ENCODE measurements at regions not wholly inside any gene's neighbourhood (a gene's known extent, or its start where the extent isn't known, plus 50 kb on each side); places are given as distances from the start of the nearest gene placed in this dataset.

DNA sequence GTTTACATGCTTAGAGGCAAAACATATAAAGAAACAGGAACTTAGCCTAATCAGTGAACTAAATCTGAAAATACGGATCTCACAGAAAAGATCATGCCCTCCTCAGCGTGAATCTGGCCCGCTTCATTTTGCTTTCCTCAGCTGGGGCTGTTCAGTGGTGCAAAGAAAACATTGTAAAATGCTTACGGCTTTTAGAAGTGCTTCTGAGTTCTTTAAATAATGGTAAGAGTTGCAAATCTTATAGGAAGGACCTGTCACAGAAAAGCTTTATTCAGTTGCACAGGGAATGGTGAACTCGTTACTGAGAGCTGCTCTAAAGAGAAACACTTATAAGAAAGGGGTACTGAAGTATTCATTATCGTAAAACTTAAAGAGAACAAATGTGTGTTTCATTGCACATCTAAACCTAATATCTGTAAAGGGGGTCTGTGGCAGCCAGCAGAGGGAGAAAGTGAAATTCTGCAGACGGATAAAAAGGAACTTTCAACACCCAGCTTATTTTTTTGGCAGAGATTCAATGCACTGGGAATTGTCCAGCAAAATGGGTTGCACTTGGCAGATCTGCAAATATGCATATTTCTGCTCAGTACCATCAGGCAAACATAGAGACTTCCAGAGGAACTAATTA lies 139.2 kb upstream of the ANK2 start:
- TF ChIP-seq FOXM1 (IDR thresholded peaks at IDR 0.05; ENCODE audit: borderline replicate concordance) (no peak), FOXK2 (IDR thresholded peaks at IDR 0.05) (no peak), NFRKB (IDR thresholded peaks at IDR 0.05) (no peak), FOXA1 (IDR thresholded peaks at IDR 0.05) (no peak), BHLHE40 (IDR thresholded peaks at IDR 0.05; ENCODE audit: borderline replicate concordance) (no peak), SUZ12 (IDR thresholded peaks at IDR 0.05) (no peak), L3MBTL2 (conservative IDR thresholded peaks at IDR 0.05) (no peak), HDGF (IDR thresholded peaks at IDR 0.05; ENCODE audit: borderline replicate concordance) (no peak), LEF1 (IDR thresholded peaks at IDR 0.05; ENCODE audit: borderline replicate concordance) (no peak), CTBP1 (IDR thresholded peaks at IDR 0.05; ENCODE audit: borderline replicate concordance) (peak; percentile 79), ZNF384 (IDR thresholded peaks at IDR 0.05) (no peak), TARDBP (IDR thresholded peaks at IDR 0.05) (no peak), ELF4 (IDR thresholded peaks at IDR 0.05) (no peak), ARNT (IDR thresholded peaks at IDR 0.05) (peak; percentile 78), SP1 (IDR thresholded peaks at IDR 0.05) (no peak)
- TF ChIP-seq, protein P1, sequence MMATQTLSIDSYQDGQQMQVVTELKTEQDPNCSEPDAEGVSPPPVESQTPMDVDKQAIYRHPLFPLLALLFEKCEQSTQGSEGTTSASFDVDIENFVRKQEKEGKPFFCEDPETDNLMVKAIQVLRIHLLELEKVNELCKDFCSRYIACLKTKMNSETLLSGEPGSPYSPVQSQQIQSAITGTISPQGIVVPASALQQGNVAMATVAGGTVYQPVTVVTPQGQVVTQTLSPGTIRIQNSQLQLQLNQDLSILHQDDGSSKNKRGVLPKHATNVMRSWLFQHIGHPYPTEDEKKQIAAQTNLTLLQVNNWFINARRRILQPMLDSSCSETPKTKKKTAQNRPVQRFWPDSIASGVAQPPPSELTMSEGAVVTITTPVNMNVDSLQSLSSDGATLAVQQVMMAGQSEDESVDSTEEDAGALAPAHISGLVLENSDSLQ (IDR thresholded peaks at IDR 0.05) = peak; percentile 94
- ChIA-PET CTCF (interaction anchor here (0.6 to 1.3 kb wide), 3 partner anchors 11 to 145 kb away, joined by 3 to 6 read pairs (median 4); no protein-coding TSS in a partner anchor), POLR2A (no interaction called here)
- DNase-seq (ENCODE audit: extremely low spot score) = peak; percentile 47

DNA sequence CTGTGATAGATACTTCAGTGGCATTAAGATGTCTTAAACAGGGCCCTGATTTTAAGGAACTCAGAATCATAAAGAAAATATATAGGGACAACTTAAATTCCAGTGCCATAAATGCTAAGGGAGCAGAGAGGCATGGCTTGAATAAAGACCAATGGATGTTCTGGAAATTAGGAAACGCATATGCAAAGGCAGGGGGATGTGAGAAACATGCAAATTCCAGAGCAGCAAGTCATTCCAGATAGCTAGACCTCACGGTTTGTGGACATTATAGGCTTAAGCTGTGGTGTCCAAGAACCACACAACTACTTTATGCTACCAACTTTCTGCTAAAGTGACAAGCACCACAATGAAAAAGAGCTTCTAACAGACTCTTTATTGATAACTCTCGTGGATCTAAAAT lies 132.6 kb upstream of the ANK2 start:
- ChIA-PET POLR2A (no interaction called here), CTCF (no interaction called here)
- DNase-seq (ENCODE audit: extremely low spot score) = no peak
- TF ChIP-seq FOXK2 (IDR thresholded peaks at IDR 0.05) (no peak), CTBP1 (IDR thresholded peaks at IDR 0.05; ENCODE audit: borderline replicate concordance) (no peak), ZNF384 (IDR thresholded peaks at IDR 0.05) (no peak), ELF4 (IDR thresholded peaks at IDR 0.05) (no peak), FOXA1 (IDR thresholded peaks at IDR 0.05) (no peak), NFRKB (IDR thresholded peaks at IDR 0.05) (no peak), BHLHE40 (IDR thresholded peaks at IDR 0.05; ENCODE audit: borderline replicate concordance) (no peak), SP1 (IDR thresholded peaks at IDR 0.05) (no peak), TARDBP (IDR thresholded peaks at IDR 0.05) (no peak), ARNT (IDR thresholded peaks at IDR 0.05) (no peak)

DNA sequence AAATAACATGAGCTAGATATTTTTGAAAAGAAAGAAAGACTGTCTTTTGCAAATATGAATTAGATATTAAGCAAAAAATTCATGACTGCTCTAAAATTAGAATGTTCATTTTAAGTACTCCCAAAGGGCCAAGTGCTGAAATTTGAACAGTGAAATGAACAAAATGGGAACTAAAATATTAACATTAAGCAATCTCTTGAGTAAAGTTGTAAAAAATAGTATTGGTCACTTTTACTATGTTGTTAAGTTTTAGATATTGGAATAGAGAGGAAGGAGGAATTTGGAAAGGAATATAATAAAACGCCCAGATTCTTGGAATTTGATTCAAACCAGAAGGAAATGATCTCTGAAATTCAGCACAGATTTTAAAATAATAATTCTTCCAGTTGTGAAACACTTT lies 125.9 kb upstream of the ANK2 start:
- POLR2A ChIA-PET = no interaction called here
- CTCF ChIA-PET = interaction anchor here (0.6 kb wide), 1 partner anchor 87 kb away, joined by 3 read pairs; no protein-coding TSS in a partner anchor
- no peak for DNase-seq (ENCODE audit: extremely low spot score)
- TF ChIP-seq CTBP1 (IDR thresholded peaks at IDR 0.05; ENCODE audit: borderline replicate concordance) = no peak
- no peak for TF ChIP-seq SUZ12 (IDR thresholded peaks at IDR 0.05)

DNA sequence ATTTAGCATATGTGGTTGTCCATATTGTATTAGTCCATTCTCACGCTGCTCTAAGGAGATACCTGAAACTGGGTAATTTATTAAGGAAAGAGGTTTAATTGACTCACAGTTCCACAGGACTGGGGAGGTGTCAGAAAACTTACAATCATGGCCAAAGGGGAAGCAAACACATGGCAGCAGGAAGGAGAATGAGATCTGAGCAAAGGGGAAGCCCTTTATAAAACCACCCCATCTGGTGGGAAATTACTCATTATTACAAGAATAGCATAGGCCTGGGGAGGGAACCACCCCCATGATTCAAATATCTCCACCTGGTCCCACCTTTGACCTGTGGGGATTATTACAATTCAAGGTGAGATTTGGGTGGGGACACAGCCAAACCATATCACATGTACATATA lies 122.6 kb upstream of the ANK2 start:
- ChIA-PET CTCF (interaction anchor here (0.6 kb wide), 1 partner anchor 156 kb away, joined by 3 read pairs; no protein-coding TSS in a partner anchor), POLR2A (no interaction called here)
- TF ChIP-seq L3MBTL2 (conservative IDR thresholded peaks at IDR 0.05) (no peak), ZNF384 (IDR thresholded peaks at IDR 0.05) (no peak), NFRKB (IDR thresholded peaks at IDR 0.05) (no peak), SUZ12 (IDR thresholded peaks at IDR 0.05) (no peak), ARNT (IDR thresholded peaks at IDR 0.05) (no peak), BHLHE40 (IDR thresholded peaks at IDR 0.05; ENCODE audit: borderline replicate concordance) (no peak), FOXA1 (IDR thresholded peaks at IDR 0.05) (no peak), FOXM1 (IDR thresholded peaks at IDR 0.05; ENCODE audit: borderline replicate concordance) (no peak), CTBP1 (IDR thresholded peaks at IDR 0.05; ENCODE audit: borderline replicate concordance) (no peak), SP1 (IDR thresholded peaks at IDR 0.05) (no peak), LEF1 (IDR thresholded peaks at IDR 0.05; ENCODE audit: borderline replicate concordance) (no peak), HDGF (IDR thresholded peaks at IDR 0.05; ENCODE audit: borderline replicate concordance) (no peak), FOXK2 (IDR thresholded peaks at IDR 0.05) (no peak), ELF4 (IDR thresholded peaks at IDR 0.05) (no peak), TARDBP (IDR thresholded peaks at IDR 0.05) (no peak)
- TF ChIP-seq, protein P1 (IDR thresholded peaks at IDR 0.05) = no peak
- no peak for DNase-seq (ENCODE audit: extremely low spot score)

GRCh38 chr4:112927544-112927943 lies 121.9 kb upstream of the ANK2 start:
- POLR2A ChIA-PET = no interaction called here
- no peak for DNase-seq (ENCODE audit: extremely low spot score)
- TF ChIP-seq HDGF (IDR thresholded peaks at IDR 0.05; ENCODE audit: borderline replicate concordance) (no peak), NFRKB (IDR thresholded peaks at IDR 0.05) (no peak), LEF1 (IDR thresholded peaks at IDR 0.05; ENCODE audit: borderline replicate concordance) (no peak), ARNT (IDR thresholded peaks at IDR 0.05) (no peak), BHLHE40 (IDR thresholded peaks at IDR 0.05; ENCODE audit: borderline replicate concordance) (no peak), SUZ12 (IDR thresholded peaks at IDR 0.05) (no peak), FOXA1 (IDR thresholded peaks at IDR 0.05) (no peak), L3MBTL2 (conservative IDR thresholded peaks at IDR 0.05) (no peak), TARDBP (IDR thresholded peaks at IDR 0.05) (no peak), ELF4 (IDR thresholded peaks at IDR 0.05) (no peak), FOXM1 (IDR thresholded peaks at IDR 0.05; ENCODE audit: borderline replicate concordance) (no peak), SP1 (IDR thresholded peaks at IDR 0.05) (no peak), ZNF384 (IDR thresholded peaks at IDR 0.05) (no peak), CTBP1 (IDR thresholded peaks at IDR 0.05; ENCODE audit: borderline replicate concordance) (no peak), FOXK2 (IDR thresholded peaks at IDR 0.05) (no peak)
- TF ChIP-seq, protein P1 (IDR thresholded peaks at IDR 0.05) = no peak
- CTCF ChIA-PET = interaction anchor here (0.7 kb wide), 1 partner anchor 14 kb away, joined by 3 read pairs; no protein-coding TSS in a partner anchor

- DNase-seq (ENCODE audit: extremely low spot score) = no peak
- ChIA-PET POLR2A (no interaction called here), CTCF (no interaction called here)
- TF ChIP-seq FOXM1 (IDR thresholded peaks at IDR 0.05; ENCODE audit: borderline replicate concordance) = no peak
These were observed 118.5 kb upstream of the ANK2 start for GRCh38 chr4:112931001-112931400.

Measured in HEK293T (cell line).